Endothelial cell of umbilical vein (primary cell): ENCODE measurements at regions not wholly inside any gene's neighbourhood (a gene's known extent, or its start where the extent isn't known, plus 50 kb on each side); places are given as distances from the start of the nearest gene placed in this dataset.
"Not testable (repeated sequence)": the region's sequence is repeated elsewhere in the genome, so short reads cannot be mapped to it uniquely, and the experiment has no call there.

Experiments used
- BruUV-seq: library from RNA; stranded (reverse); fragments of 400-500 nt; replicated peaks from 2 replicates; lab custom pipeline; 2021; lab: Mats Ljungman, UMichigan
- CTCF ChIA-PET: fragments of 300-600, 350-600 bp; sonication (Branson Sonifier 250); formaldehyde crosslinking; loops from one replicate; lab custom pipeline; 2021; ENCODE audit warnings: antibody characterized with exemption, inconsistent platforms; lab: Charles Lee
- POLR2A ChIA-PET: fragments of 300-600, 350-600 bp; sonication (Branson Sonifier 250); formaldehyde crosslinking; loops from one replicate; lab custom pipeline; 2021; ENCODE audit warnings: antibody characterized with exemption, inconsistent platforms; lab: Charles Lee
- DNase-seq: peaks from one replicate; pipeline ENCODE4 v3.0.0-alpha.2; 2011; ENCODE audit warnings: low read depth, low spot score
- FAIRE-seq: peaks from 2 replicates; lab custom pipeline; 2011; peaks lifted over from hg19 to GRCh38; lab: Jason Lieb, UNC
- H2AFZ ChIP-seq: 2 replicates; pipeline ENCODE4 v1.6.0; 2012; ENCODE audit warnings: low read depth, low read length, control low read depth, inconsistent platforms
- H3K27ac ChIP-seq: 2 replicates; pipeline ENCODE4 v1.5.1; 2011; ENCODE audit warnings: low read depth, mild to moderate bottlenecking, control low read depth, low read length, moderate library complexity; ENCODE audit not compliant: insufficient read depth
- H3K27me3 ChIP-seq, 2 experiments: 2 replicates each; pipeline versions ENCODE4 v1.6.0 to v1.6.1; 2011; ENCODE audit warnings: low read length in 2 of 2, mixed read lengths in 1 of 2; ENCODE audit not compliant: control insufficient read depth in 2 of 2, insufficient read depth in 2 of 2
- H3K36me3 ChIP-seq, 2 experiments: 2 replicates in 1 of 2; 3 replicates in 1 of 2; pipeline ENCODE4 v1.5.1; 2011; ENCODE audit warnings: low read length in 2 of 2, mild to moderate bottlenecking in 1 of 2, moderate library complexity in 1 of 2; ENCODE audit not compliant: control insufficient read depth in 2 of 2, insufficient read depth in 2 of 2; ENCODE audit errors: extremely low read depth in 1 of 2
- H3K4me1 ChIP-seq: 3 replicates; pipeline ENCODE4 v1.5.1; 2011; ENCODE audit warnings: mild to moderate bottlenecking, low read length; ENCODE audit not compliant: control insufficient read depth, insufficient read depth; ENCODE audit errors: extremely low read depth
- H3K4me2 ChIP-seq: 2 replicates; pipeline ENCODE4 v1.6.1; 2011; ENCODE audit warnings: low read length, control low read depth, mixed read lengths; ENCODE audit not compliant: insufficient read depth
- H3K4me3 ChIP-seq, 3 experiments: fragments of 200-600 bp in 1 of 3; sonication (generic), shearing (Covaris generic) in 1 of 3; replicated peaks in 1 of 3; 2 replicates each; pipeline ENCODE4 v1.5.1; 2011 to 2016; ENCODE audit warnings: control low read depth in 3 of 3, low read length in 3 of 3, mild to moderate bottlenecking in 2 of 3, inconsistent platforms in 1 of 3, low read depth in 1 of 3, moderate library complexity in 1 of 3; ENCODE audit not compliant: insufficient read depth in 1 of 3
- H3K79me2 ChIP-seq: 2 replicates; pipeline ENCODE4 v1.6.0; 2012; ENCODE audit warnings: low read length, inconsistent platforms; ENCODE audit not compliant: control insufficient read depth, insufficient read depth
- H3K9ac ChIP-seq: replicated peaks from 2 replicates; pipeline ENCODE3; 2011; ENCODE audit warnings: low read length, control low read depth; ENCODE audit not compliant: insufficient read depth; ENCODE audit errors: extremely low read depth
- H3K9me1 ChIP-seq: replicated peaks from 3 replicates; pipeline ENCODE4 v1.6.0; 2011; ENCODE audit warnings: mild to moderate bottlenecking, low read length; ENCODE audit not compliant: control insufficient read depth, insufficient read depth; ENCODE audit errors: extremely low read depth
- H3K9me3 ChIP-seq: replicated peaks from 2 replicates; pipeline ENCODE4 v1.5.1; 2012; ENCODE audit warnings: low read length, inconsistent platforms; ENCODE audit not compliant: control insufficient read depth, insufficient read depth
- H4K20me1 ChIP-seq: replicated peaks from 2 replicates; pipeline ENCODE3; 2011; ENCODE audit warnings: mild to moderate bottlenecking, low read length; ENCODE audit not compliant: control insufficient read depth, insufficient read depth; ENCODE audit errors: extremely low read depth
- CTCF ChIP-seq, 2 donors: IDR thresholded peaks; 1 replicate in 1 of 2; 2 replicates in 1 of 2; pipeline ENCODE4 v1.5.1; 2011; ENCODE audit warnings: low read length in 2 of 2, mild to moderate bottlenecking in 2 of 2, moderate library complexity in 2 of 2, control low read depth in 1 of 2, inconsistent platforms in 1 of 2, low read depth in 1 of 2; ENCODE audit not compliant: insufficient read depth in 1 of 2; ENCODE audit errors: extremely low read depth in 1 of 2
- EZH2 ChIP-seq: IDR thresholded peaks from 2 replicates; pipeline ENCODE4 v1.6.1; 2012; ENCODE audit warnings: borderline replicate concordance, low read depth, mild to moderate bottlenecking, moderate library complexity, low read length, inconsistent platforms; ENCODE audit not compliant: severe bottlenecking
- FOS ChIP-seq: IDR thresholded peaks from 2 replicates; pipeline ENCODE4 v1.6.1; 2011; ENCODE audit warnings: mild to moderate bottlenecking, low read length, moderate library complexity, borderline replicate concordance; ENCODE audit not compliant: insufficient read depth
- GATA2 ChIP-seq: IDR thresholded peaks from 2 replicates; pipeline ENCODE4 v1.7.0; 2011; ENCODE audit warnings: low read depth, mild to moderate bottlenecking, moderate library complexity, mixed read lengths, low read length; ENCODE audit not compliant: insufficient read length, insufficient read depth
- JUN ChIP-seq: IDR thresholded peaks from 2 replicates; pipeline ENCODE4 v1.6.1; 2011; ENCODE audit warnings: borderline replicate concordance, low read depth; ENCODE audit not compliant: insufficient read length, insufficient read depth
- MAX ChIP-seq: IDR thresholded peaks from 2 replicates; pipeline ENCODE4 v1.6.1; 2011; ENCODE audit not compliant: insufficient read depth, insufficient read length
- MYC ChIP-seq: IDR thresholded peaks from one replicate; pipeline ENCODE4 v1.6.1; 2011; ENCODE audit warnings: mild to moderate bottlenecking, low read depth, low read length
- POLR2A ChIP-seq: IDR thresholded peaks from 2 replicates; pipeline ENCODE4 v1.6.1; 2012; ENCODE audit warnings: low read depth, mild to moderate bottlenecking, control low read depth, low read length
- POLR2AphosphoS5 ChIP-seq: IDR thresholded peaks from 2 replicates; pipeline ENCODE4 v1.6.1; 2012; ENCODE audit warnings: low read depth, mild to moderate bottlenecking, control low read depth, low read length, moderate library complexity; ENCODE audit not compliant: insufficient read depth
- dilution Hi-C: fragments of 300-500 bp; cut with MboI; formaldehyde crosslinking; loops from one replicate; pipeline ENCODE4 v1.15.0; 2019; ENCODE audit warnings: low sequenced_read_pairs; ENCODE audit not compliant: extremely low pct_ligation_motif_present
- intact Hi-C: fragments of 100-400 bp; cut with micrococcal nuclease; formaldehyde crosslinking; loops from one replicate; pipeline ENCODE4 v1.10.0; 2022

GRCh38 chr7:118949031-118949430, 724.5 kb downstream of the ANKRD7 start:
- Histone ChIP-seq H3K9ac (no peak overlapping the region), H3K4me3 (no peak overlapping the region), H3K9me3 (no peaks in the 10 kb centered on the region), H3K79me2 (no peaks in the 10 kb centered on the region), H3K4me2 (no peak overlapping the region), H3K27me3 (no peaks in the 10 kb centered on the region), H4K20me1 (no peaks in the 10 kb centered on the region), H2AFZ (no peak overlapping the region), H3K4me1 (no peaks in the 10 kb centered on the region), H3K9me1 (no peaks in the 10 kb centered on the region), H3K36me3 (no peaks in the 10 kb centered on the region), H3K27ac (no peak overlapping the region)
- BruUV-seq: no TSS peak
- no peak for DNase-seq
- intact Hi-C loops (no loop called here), dilution Hi-C loops (no loop called here)
- ChIA-PET POLR2A (no interaction called here), CTCF (no interaction called here)
- no peak for TF ChIP-seq GATA2
- no peak for TF ChIP-seq JUN
- TF ChIP-seq EZH2: no peak
- TF ChIP-seq POLR2A: no peak
- TF ChIP-seq CTCF (IDR thresholded peaks at IDR 0.05; ENCODE audit: extremely low read depth in 1 of 2, insufficient read depth in 1 of 2, low read depth in 1 of 2, low read length in 2 of 2): no peak
- no peak for TF ChIP-seq FOS
- no peak for TF ChIP-seq MAX
- no peak for TF ChIP-seq POLR2AphosphoS5
- TF ChIP-seq MYC: no peak
- FAIRE-seq: no peak

- intact Hi-C loops, H3K36me3 ChIP-seq, H3K9me3 ChIP-seq, H2AFZ ChIP-seq, FAIRE-seq, POLR2A ChIA-PET, DNase-seq, BruUV-seq, H3K9me1 ChIP-seq, H3K4me1 ChIP-seq, H3K9ac ChIP-seq, H3K27me3 ChIP-seq, dilution Hi-C loops, H3K4me2 ChIP-seq, H3K27ac ChIP-seq, H3K79me2 ChIP-seq, H4K20me1 ChIP-seq, H3K4me3 ChIP-seq: not testable (repeated sequence)
- CTCF ChIA-PET: interaction anchor here (0.6 kb wide), 1 partner anchor 23 kb away, joined by 3 read pairs; no protein-coding TSS in a partner anchor
Measured at GRCh38 chr7:118956285-118956684, 731.8 kb downstream of the ANKRD7 start.
